ENCODE measurements at regions not wholly inside any gene's neighbourhood (a gene's known extent, or its start where the extent isn't known, plus 50 kb on each side); places are given as distances from the start of the nearest gene placed in this dataset.
A peak's percentile ranks its signal among the peaks of the same experiment; 100 is the strongest.

DNA sequence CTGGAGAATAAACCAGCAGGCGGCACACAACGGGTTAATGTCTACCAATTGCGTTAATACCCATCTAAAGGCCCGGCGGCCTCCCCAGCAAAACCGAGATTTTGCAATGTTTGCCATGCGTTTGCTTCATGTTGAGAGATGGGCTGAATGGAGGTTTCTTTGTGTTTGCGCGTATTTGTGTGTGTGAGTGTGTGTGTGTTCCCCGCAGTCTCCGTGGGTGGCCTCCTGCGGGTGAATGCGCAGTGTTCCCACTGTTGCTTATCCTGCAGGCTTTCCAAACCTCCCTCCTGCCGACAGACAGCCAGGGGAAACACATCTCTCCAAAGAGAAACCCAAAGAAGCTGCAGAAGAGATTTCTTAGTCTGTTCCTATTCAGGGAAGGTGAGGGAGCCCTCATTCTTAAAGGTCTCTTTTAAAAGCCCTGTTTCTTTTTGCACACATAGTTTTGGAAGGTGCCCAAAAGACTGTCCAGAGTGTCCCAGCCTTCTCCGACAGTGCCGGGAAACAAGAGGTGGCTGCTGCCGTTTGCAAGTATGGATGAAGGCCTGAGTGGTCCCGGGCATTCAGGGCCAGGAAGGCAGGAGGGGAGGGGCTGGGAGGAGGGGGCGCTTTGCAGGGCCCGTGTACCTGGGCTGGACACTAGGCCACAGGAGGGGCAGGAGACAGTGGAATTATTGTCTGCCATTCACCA lies 103.8 kb upstream of the ERCC6L2 start (continued):
- TF ChIP-seq, protein P1, sequence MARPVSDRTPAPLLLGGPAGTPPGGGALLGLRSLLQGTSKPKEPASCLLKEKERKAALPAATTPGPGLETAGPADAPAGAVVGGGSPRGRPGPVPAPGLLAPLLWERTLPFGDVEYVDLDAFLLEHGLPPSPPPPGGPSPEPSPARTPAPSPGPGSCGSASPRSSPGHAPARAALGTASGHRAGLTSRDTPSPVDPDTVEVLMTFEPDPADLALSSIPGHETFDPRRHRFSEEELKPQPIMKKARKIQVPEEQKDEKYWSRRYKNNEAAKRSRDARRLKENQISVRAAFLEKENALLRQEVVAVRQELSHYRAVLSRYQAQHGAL (CRISPR knock-in tag; IDR thresholded peaks at IDR 0.05; ENCODE audit: not compliant biosample characterization), result no peak
- peak; percentile 70 for TF ChIP-seq TCF7 (IDR thresholded peaks at IDR 0.05; ENCODE audit: low read depth)
- TF ChIP-seq ZNF34 (CRISPR knock-in tag; IDR thresholded peaks at IDR 0.05; ENCODE audit: borderline replicate concordance), result no peak
- TF ChIP-seq KDM3A (CRISPR knock-in tag; IDR thresholded peaks at IDR 0.05; ENCODE audit: low read depth), result no peak
- TF ChIP-seq CBFB (CRISPR knock-in tag; IDR thresholded peaks at IDR 0.05), result no peak
- TF ChIP-seq CCAR2 (optimal IDR thresholded peaks at IDR 0.05; ENCODE audit: low read depth, low read length), result no peak
- TF ChIP-seq SRSF1 (optimal IDR thresholded peaks at IDR 0.05; ENCODE audit: low read depth, low read length), result no peak
- no peak for TF ChIP-seq PHF5A (CRISPR knock-in tag; IDR thresholded peaks at IDR 0.05; ENCODE audit: low read depth, unreplicated experiment)
- no peak for TF ChIP-seq SMAD1 (CRISPR knock-in tag; IDR thresholded peaks at IDR 0.05; ENCODE audit: borderline replicate concordance, low read depth)
- no peak for TF ChIP-seq NFE2L2 (IDR thresholded peaks at IDR 0.05; ENCODE audit: low read length)
- no peak for TF ChIP-seq CAMTA2 (CRISPR knock-in tag; IDR thresholded peaks at IDR 0.05; ENCODE audit: borderline replicate concordance)
- no peak for TF ChIP-seq FOXC1 (CRISPR knock-in tag; IDR thresholded peaks at IDR 0.05; ENCODE audit: borderline replicate concordance)
- no peak for TF ChIP-seq ZNF839 (CRISPR knock-in tag; IDR thresholded peaks at IDR 0.05; ENCODE audit: borderline replicate concordance)
- TF ChIP-seq, protein P2, sequence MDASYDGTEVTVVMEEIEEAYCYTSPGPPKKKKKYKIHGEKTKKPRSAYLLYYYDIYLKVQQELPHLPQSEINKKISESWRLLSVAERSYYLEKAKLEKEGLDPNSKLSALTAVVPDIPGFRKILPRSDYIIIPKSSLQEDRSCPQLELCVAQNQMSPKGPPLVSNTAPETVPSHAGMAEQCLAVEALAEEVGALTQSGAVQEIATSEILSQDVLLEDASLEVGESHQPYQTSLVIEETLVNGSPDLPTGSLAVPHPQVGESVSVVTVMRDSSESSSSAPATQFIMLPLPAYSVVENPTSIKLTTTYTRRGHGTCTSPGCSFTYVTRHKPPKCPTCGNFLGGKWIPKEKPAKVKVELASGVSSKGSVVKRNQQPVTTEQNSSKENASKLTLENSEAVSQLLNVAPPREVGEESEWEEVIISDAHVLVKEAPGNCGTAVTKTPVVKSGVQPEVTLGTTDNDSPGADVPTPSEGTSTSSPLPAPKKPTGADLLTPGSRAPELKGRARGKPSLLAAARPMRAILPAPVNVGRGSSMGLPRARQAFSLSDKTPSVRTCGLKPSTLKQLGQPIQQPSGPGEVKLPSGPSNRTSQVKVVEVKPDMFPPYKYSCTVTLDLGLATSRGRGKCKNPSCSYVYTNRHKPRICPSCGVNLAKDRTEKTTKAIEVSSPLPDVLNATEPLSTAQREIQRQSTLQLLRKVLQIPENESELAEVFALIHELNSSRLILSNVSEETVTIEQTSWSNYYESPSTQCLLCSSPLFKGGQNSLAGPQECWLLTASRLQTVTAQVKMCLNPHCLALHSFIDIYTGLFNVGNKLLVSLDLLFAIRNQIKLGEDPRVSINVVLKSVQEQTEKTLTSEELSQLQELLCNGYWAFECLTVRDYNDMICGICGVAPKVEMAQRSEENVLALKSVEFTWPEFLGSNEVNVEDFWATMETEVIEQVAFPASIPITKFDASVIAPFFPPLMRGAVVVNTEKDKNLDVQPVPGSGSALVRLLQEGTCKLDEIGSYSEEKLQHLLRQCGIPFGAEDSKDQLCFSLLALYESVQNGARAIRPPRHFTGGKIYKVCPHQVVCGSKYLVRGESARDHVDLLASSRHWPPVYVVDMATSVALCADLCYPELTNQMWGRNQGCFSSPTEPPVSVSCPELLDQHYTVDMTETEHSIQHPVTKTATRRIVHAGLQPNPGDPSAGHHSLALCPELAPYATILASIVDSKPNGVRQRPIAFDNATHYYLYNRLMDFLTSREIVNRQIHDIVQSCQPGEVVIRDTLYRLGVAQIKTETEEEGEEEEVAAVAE (CRISPR knock-in tag; IDR thresholded peaks at IDR 0.05; ENCODE audit: borderline replicate concordance), result no peak
- no peak for TF ChIP-seq NBN (conservative IDR thresholded peaks at IDR 0.05)
- no peak for TF ChIP-seq ZBTB49 (CRISPR knock-in tag; IDR thresholded peaks at IDR 0.05; ENCODE audit: borderline replicate concordance)
- no peak for TF ChIP-seq PLRG1 (conservative IDR thresholded peaks at IDR 0.05)
- TF ChIP-seq ZNF558 (CRISPR knock-in tag; IDR thresholded peaks at IDR 0.05; ENCODE audit: borderline replicate concordance), result peak; percentile 61; the same call in 1 of the 2 replicates
- no peak for TF ChIP-seq GATA4 (IDR thresholded peaks at IDR 0.05; ENCODE audit: borderline replicate concordance, low read depth)
- TF ChIP-seq FLYWCH1 (CRISPR knock-in tag; IDR thresholded peaks at IDR 0.05), result no peak
- TF ChIP-seq FUBP1 (CRISPR knock-in tag; IDR thresholded peaks at IDR 0.05; ENCODE audit: borderline replicate concordance), result no peak

Data from HepG2 (cell line).